K562 (cell line): ENCODE measurements at regions not wholly inside any gene's neighbourhood (a gene's known extent, or its start where the extent isn't known, plus 50 kb on each side); places are given as distances from the start of the nearest gene placed in this dataset.

Experiments
- HNRNPL ChIP-seq: fragments of 200-400 bp; formaldehyde crosslinking; IDR thresholded peaks from 2 replicates; pipeline ENCODE4 v1.6.1; 2017; ENCODE audit warnings: low read depth, mild to moderate bottlenecking, low read length
- POLR3A ChIP-seq: IDR thresholded peaks from 2 replicates; pipeline ENCODE4 v1.6.1; 2011; ENCODE audit warnings: borderline replicate concordance, mild to moderate bottlenecking, moderate library complexity; ENCODE audit not compliant: insufficient read length, insufficient read depth; ENCODE audit errors: extremely low read depth
- SAP30 ChIP-seq: fragments of 200-600 bp; sonication (generic); IDR thresholded peaks from 2 replicates; pipeline ENCODE4 v1.6.1; 2012; ENCODE audit warnings: borderline replicate concordance, low read depth, mild to moderate bottlenecking, moderate library complexity, low read length, control low read depth, inconsistent platforms; ENCODE audit not compliant: insufficient read depth, poor library complexity, severe bottlenecking
- TSC22D4 ChIP-seq: fragments of 450-650 bp; IDR thresholded peaks from 2 replicates; pipeline ENCODE4 v1.6.1; 2016; ENCODE audit warnings: missing genetic modification characterization, missing biosample characterization, control low read depth
- YY1 ChIP-seq, 3 experiments: IDR thresholded peaks; 2 replicates each; pipeline ENCODE4 v1.6.1; 2011; ENCODE audit warnings: low read length in 2 of 3, mild to moderate bottlenecking in 2 of 3, moderate library complexity in 2 of 3, borderline replicate concordance in 1 of 3, control low read depth in 1 of 3, low read depth in 1 of 3; ENCODE audit not compliant: insufficient read depth in 3 of 3, insufficient replicate concordance in 2 of 3, control insufficient read depth in 1 of 3, insufficient read length in 1 of 3; ENCODE audit errors: extremely low read depth in 1 of 3
- TF ChIP-seq, protein P1 (sequence below), 3 experiments: IDR thresholded peaks in 2 of 3; conservative IDR thresholded peaks in 1 of 3; 2 replicates each; pipeline ENCODE4 v1.5.1; 2011 to 2012; ENCODE audit warnings: low read length in 3 of 3, mild to moderate bottlenecking in 3 of 3, control low read depth in 2 of 3, improper control_type of control experiment in 1 of 3, inconsistent platforms in 1 of 3, low read depth in 1 of 3, mixed read lengths in 1 of 3, moderate library complexity in 1 of 3; ENCODE audit not compliant: insufficient read depth in 2 of 3
- TF ChIP-seq, protein P2 (sequence below), 2 experiments: IDR thresholded peaks; 2 replicates each; pipeline ENCODE4 v1.6.1; 2011; ENCODE audit warnings: borderline replicate concordance in 1 of 2, control low read depth in 1 of 2, low read depth in 1 of 2, low read length in 1 of 2, mild to moderate bottlenecking in 1 of 2, mixed read lengths in 1 of 2, moderate library complexity in 1 of 2; ENCODE audit not compliant: insufficient read depth in 1 of 2, insufficient read length in 1 of 2, poor library complexity in 1 of 2, severe bottlenecking in 1 of 2; ENCODE audit errors: extremely low read depth in 1 of 2

DNA sequence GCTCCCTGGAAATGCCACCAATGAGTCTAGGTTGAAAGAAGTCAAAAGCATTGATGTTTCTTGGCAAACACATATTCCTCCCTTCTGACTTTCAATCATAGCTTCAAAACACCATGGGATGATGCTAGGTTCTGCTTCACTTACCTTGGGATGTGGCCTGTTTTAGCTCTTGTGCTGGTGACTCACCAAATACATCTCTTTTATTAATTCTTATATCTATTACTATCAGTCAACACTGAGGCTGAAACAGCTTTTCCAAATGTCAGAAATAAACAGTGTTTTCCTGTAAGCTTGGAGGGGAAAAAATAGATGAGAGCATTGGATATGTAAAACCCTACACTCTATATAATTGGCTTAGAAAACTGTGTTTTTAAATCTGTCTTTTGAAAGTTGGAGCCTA lies 245.4 kb upstream of the NREP start:
- TF ChIP-seq HNRNPL (no peak), POLR3A (no peak), YY1 (IDR thresholded peaks at IDR 0.05; ENCODE audit: borderline replicate concordance in 1 of 3, control insufficient read depth in 1 of 3, extremely low read depth in 1 of 3, insufficient read depth in 3 of 3, insufficient read length in 1 of 3, insufficient replicate concordance in 2 of 3, low read depth in 1 of 3, low read length in 2 of 3) (no peak), TSC22D4 (tag) (no peak), SAP30 (no peak)
- TF ChIP-seq, protein P1, sequence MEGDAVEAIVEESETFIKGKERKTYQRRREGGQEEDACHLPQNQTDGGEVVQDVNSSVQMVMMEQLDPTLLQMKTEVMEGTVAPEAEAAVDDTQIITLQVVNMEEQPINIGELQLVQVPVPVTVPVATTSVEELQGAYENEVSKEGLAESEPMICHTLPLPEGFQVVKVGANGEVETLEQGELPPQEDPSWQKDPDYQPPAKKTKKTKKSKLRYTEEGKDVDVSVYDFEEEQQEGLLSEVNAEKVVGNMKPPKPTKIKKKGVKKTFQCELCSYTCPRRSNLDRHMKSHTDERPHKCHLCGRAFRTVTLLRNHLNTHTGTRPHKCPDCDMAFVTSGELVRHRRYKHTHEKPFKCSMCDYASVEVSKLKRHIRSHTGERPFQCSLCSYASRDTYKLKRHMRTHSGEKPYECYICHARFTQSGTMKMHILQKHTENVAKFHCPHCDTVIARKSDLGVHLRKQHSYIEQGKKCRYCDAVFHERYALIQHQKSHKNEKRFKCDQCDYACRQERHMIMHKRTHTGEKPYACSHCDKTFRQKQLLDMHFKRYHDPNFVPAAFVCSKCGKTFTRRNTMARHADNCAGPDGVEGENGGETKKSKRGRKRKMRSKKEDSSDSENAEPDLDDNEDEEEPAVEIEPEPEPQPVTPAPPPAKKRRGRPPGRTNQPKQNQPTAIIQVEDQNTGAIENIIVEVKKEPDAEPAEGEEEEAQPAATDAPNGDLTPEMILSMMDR (IDR thresholded peaks at IDR 0.05 in 2 of 3, conservative IDR thresholded peaks at IDR 0.05 in 1 of 3; ENCODE audit: insufficient read depth in 2 of 3, low read depth in 1 of 3, low read length in 3 of 3), result no peak
- TF ChIP-seq, protein P2, sequence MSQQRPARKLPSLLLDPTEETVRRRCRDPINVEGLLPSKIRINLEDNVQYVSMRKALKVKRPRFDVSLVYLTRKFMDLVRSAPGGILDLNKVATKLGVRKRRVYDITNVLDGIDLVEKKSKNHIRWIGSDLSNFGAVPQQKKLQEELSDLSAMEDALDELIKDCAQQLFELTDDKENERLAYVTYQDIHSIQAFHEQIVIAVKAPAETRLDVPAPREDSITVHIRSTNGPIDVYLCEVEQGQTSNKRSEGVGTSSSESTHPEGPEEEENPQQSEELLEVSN (IDR thresholded peaks at IDR 0.05; ENCODE audit: borderline replicate concordance in 1 of 2, extremely low read depth in 1 of 2, insufficient read depth in 1 of 2, insufficient read length in 1 of 2, low read depth in 1 of 2, low read length in 1 of 2, poor library complexity in 1 of 2, severe bottlenecking in 1 of 2), result no peak
